Right lobe of liver (tissue), 6 donors: ENCODE measurements at regions not wholly inside any gene's neighbourhood (a gene's known extent, or its start where the extent isn't known, plus 50 kb on each side); places are given as distances from the start of the nearest gene placed in this dataset.

ENCODE experiments used
- ATAC-seq, 4 donors: fragments of 200-7000 bp; cut with Tn5 transposase; one replicate each; pipeline ENCODE4 v1.9.1; 2020; ENCODE audit warnings: mild to moderate bottlenecking in 4 of 4, moderate library complexity in 4 of 4
- DNase-seq, 3 donors: peaks; one replicate each; pipeline ENCODE4 v3.0.0-alpha.2; 2020
- H3K27ac ChIP-seq, 3 donors: fragments of 200-600 bp; one replicate each; pipeline ENCODE4 v1.8.0; 2022
- H3K27me3 ChIP-seq, 2 donors: fragments of 200-600 bp; one replicate each; pipeline ENCODE4 v1.8.0; 2022
- H3K36me3 ChIP-seq, 4 donors: fragments of 200-600 bp; sonication (generic) in 1 of 4; one replicate each; pipeline versions ENCODE4 v1.5.1 to v1.8.0; 2017 to 2022; ENCODE audit warnings: control low read depth in 1 of 4
- H3K4me1 ChIP-seq, 4 donors: fragments of 200-600 bp; sonication (generic) in 1 of 4; one replicate each; pipeline versions ENCODE4 v1.5.1 to v1.8.0; 2017 to 2022; ENCODE audit warnings: control low read depth in 1 of 4
- H3K4me3 ChIP-seq, 3 donors: fragments of 200-600 bp; one replicate each; pipeline ENCODE4 v1.8.0; 2022
- H3K9me3 ChIP-seq, 4 donors: fragments of 200-600 bp; sonication (generic) in 1 of 4; one replicate each; pipeline versions ENCODE4 v1.5.1 to v1.8.0; 2017 to 2022; ENCODE audit warnings: control low read depth in 1 of 4
- CTCF ChIP-seq, 4 donors: fragments of 200-600 bp in 3 of 4; fragments of 450-650 bp in 1 of 4; IDR thresholded peaks; one replicate each; pipeline versions ENCODE4 v1.5.1 to v1.8.0; 2016 to 2022; ENCODE audit warnings: antibody characterized with exemption in 4 of 4, mild to moderate bottlenecking in 2 of 4
- POLR2A ChIP-seq: fragments of 450-650 bp; IDR thresholded peaks from one replicate; pipeline ENCODE4 v1.6.1; 2017; ENCODE audit warnings: antibody characterized with exemption, mild to moderate bottlenecking
- WGBS: methylation state at CpG from one replicate; pipeline ENCODE4 v1.1.6; 2018; ENCODE audit warnings: low coverage, low lambda C conversion rate; ENCODE audit not compliant: insufficient coverage; ENCODE audit errors: missing lambda C conversion rate; 5-methylcytosine and 5-hydroxymethylcytosine counted together
- intact Hi-C, 2 donors: fragments of 100-400 bp; cut with DNase I; formaldehyde crosslinking; loops; one replicate each; pipeline versions ENCODE4 v1.11.2 to v1.14.1; 2022
- donor health status: DM: no; HTN: yes; CAD: no.
- donor health status: DM: no; HTN: no; CAD: no.
- donor health status: DM: no; HTN: no; CAD: no.
- donor health status: DM: no; HTN: yes; CAD: no.
- donor health status: DM: no; HTN: yes; CAD: no.

GRCh38 chr17:45676695-45677094, 107.4 kb upstream of the CRHR1 start:
- no peaks in the 10 kb centered on the region for H3K27me3 ChIP-seq
- ATAC-seq (no peak), DNase-seq (no peak)
- H3K36me3 ChIP-seq, result no peaks in the 10 kb centered on the region
- H3K9me3 ChIP-seq, result no peaks in the 10 kb centered on the region
- intact Hi-C loops, result no loop called here
- H3K27ac ChIP-seq, result no peak overlapping the region
- no peak overlapping the region for H3K4me3 ChIP-seq
- TF ChIP-seq POLR2A (no peak), CTCF (IDR thresholded peaks at IDR 0.05) (no peak)
- no peaks in the 10 kb centered on the region for H3K4me1 ChIP-seq
- 47% methylated on average over 3 of the region's 6 CpGs for WGBS

- 20% methylated on average over 3 of the region's 3 CpGs for WGBS
- intact Hi-C loops, result no loop called here
- no peaks in the 10 kb centered on the region for H3K9me3 ChIP-seq
- DNase-seq, result no peak
- no peak for ATAC-seq
- no peaks in the 10 kb centered on the region for H3K36me3 ChIP-seq
- no peaks in the 10 kb centered on the region for H3K4me1 ChIP-seq
- TF ChIP-seq CTCF (IDR thresholded peaks at IDR 0.05) (no peak), POLR2A (no peak)
- H3K27ac ChIP-seq, result no peak overlapping the region
- H3K4me3 ChIP-seq, result no peak overlapping the region
- H3K27me3 ChIP-seq, result no peaks in the 10 kb centered on the region
Observed at GRCh38 chr17:45677770-45678169, 106.3 kb upstream of the CRHR1 start.

- Histone ChIP-seq H3K27me3 (no peaks in the 10 kb centered on the region), H3K4me3 (no peak overlapping the region), H3K4me1 (no peaks in the 10 kb centered on the region), H3K9me3 (no peaks in the 10 kb centered on the region), H3K36me3 (no peaks in the 10 kb centered on the region), H3K27ac (no peak overlapping the region)
- ATAC-seq (no peak), DNase-seq (no peak)
- no peak for TF ChIP-seq POLR2A
- no peak for TF ChIP-seq CTCF (IDR thresholded peaks at IDR 0.05)
- intact Hi-C loops, result no loop called here
- 65% methylated on average over 3 of the region's 4 CpGs for WGBS
Observed at GRCh38 chr17:45679426-45679825, 104.7 kb upstream of the CRHR1 start.

- WGBS, result 36% methylated on average over 2 of the region's 2 CpGs
Observed at GRCh38 chr17:45680360-45680759, 103.8 kb upstream of the CRHR1 start.

More at GRCh38 chr17:45680360-45680759, 103.8 kb upstream of the CRHR1 start:
- Histone ChIP-seq H3K4me1 (no peaks in the 10 kb centered on the region), H3K9me3 (no peaks in the 10 kb centered on the region), H3K4me3 (no peak overlapping the region), H3K27me3 (no peaks in the 10 kb centered on the region), H3K36me3 (no peaks in the 10 kb centered on the region), H3K27ac (no peak overlapping the region)
- ATAC-seq (no peak), DNase-seq (no peak)
- intact Hi-C loops, result no loop called here
- TF ChIP-seq POLR2A (no peak), CTCF (IDR thresholded peaks at IDR 0.05) (no peak)
